ENCODE measurements at regions not wholly inside any gene's neighbourhood (a gene's known extent, or its start where the extent isn't known, plus 50 kb on each side); places are given as distances from the start of the nearest gene placed in this dataset.

- no peak overlapping the region for H3K4me3 ChIP-seq (replicated peaks; ENCODE audit: low read depth, low read length)
- TF ChIP-seq CTCF (IDR thresholded peaks at IDR 0.05; ENCODE audit: low read length, missing control alignments) = no peak
These were observed 133.1 kb upstream of the RFC3 start for GRCh38 chr13:33684874-33685273.

GRCh38 chr13:33686772-33687480, 131.0 kb upstream of the RFC3 start:
- DNase-seq (ENCODE audit: low read depth) = no peak
- H3K4me3 ChIP-seq (replicated peaks; ENCODE audit: low read depth, low read length) = no peak overlapping the region

More at GRCh38 chr13:33684874-33685273, 133.1 kb upstream of the RFC3 start:
- DNase-seq (ENCODE audit: low read depth) = no peak

GRCh38 chr13:33690354-33690753, 127.6 kb upstream of the RFC3 start:
- DNase-seq (ENCODE audit: low read depth) = no peak
- no peak overlapping the region for H3K4me3 ChIP-seq (replicated peaks; ENCODE audit: low read depth, low read length)
- TF ChIP-seq CTCF (IDR thresholded peaks at IDR 0.05; ENCODE audit: low read length, missing control alignments) = no peak

More at GRCh38 chr13:33686772-33687480, 131.0 kb upstream of the RFC3 start:
- TF ChIP-seq CTCF (IDR thresholded peaks at IDR 0.05; ENCODE audit: low read length, missing control alignments) = no peak

- no peak overlapping the region for H3K4me3 ChIP-seq (replicated peaks; ENCODE audit: low read depth, low read length)
- no peak for DNase-seq (ENCODE audit: low read depth)
- TF ChIP-seq CTCF (IDR thresholded peaks at IDR 0.05; ENCODE audit: low read length, missing control alignments) = no peak
These were observed 126.0 kb upstream of the RFC3 start for GRCh38 chr13:33691980-33692379.

GRCh38 chr13:33692531-33692930, 125.4 kb upstream of the RFC3 start:
- H3K4me3 ChIP-seq (replicated peaks; ENCODE audit: low read depth, low read length) = no peak overlapping the region
- DNase-seq (ENCODE audit: low read depth) = no peak
- TF ChIP-seq CTCF (IDR thresholded peaks at IDR 0.05; ENCODE audit: low read length, missing control alignments) = no peak

- no peak overlapping the region for H3K4me3 ChIP-seq (replicated peaks; ENCODE audit: low read depth, low read length)
- no peak for DNase-seq (ENCODE audit: low read depth)
- TF ChIP-seq CTCF (IDR thresholded peaks at IDR 0.05; ENCODE audit: low read length, missing control alignments) = no peak
These were observed 123.4 kb upstream of the RFC3 start for GRCh38 chr13:33694546-33694945.

GRCh38 chr13:33696530-33696929, 121.4 kb upstream of the RFC3 start:
- no peak for DNase-seq (ENCODE audit: low read depth)
- no peak for TF ChIP-seq CTCF (IDR thresholded peaks at IDR 0.05; ENCODE audit: low read length, missing control alignments)
- H3K4me3 ChIP-seq (replicated peaks; ENCODE audit: low read depth, low read length) = no peak overlapping the region
